Calu3 (cell line): ENCODE measurements at regions not wholly inside any gene's neighbourhood (a gene's known extent, or its start where the extent isn't known, plus 50 kb on each side); places are given as distances from the start of the nearest gene placed in this dataset.
"Not testable (repeated sequence)": the region's sequence is repeated elsewhere in the genome, so short reads cannot be mapped to it uniquely, and the experiment has no call there.

Experiments used
- BruUV-seq: library from RNA; stranded (reverse); fragments of 400-500 nt; replicated peaks from 2 replicates; lab custom pipeline; 2021; lab: Mats Ljungman, UMichigan
- CTCF ChIA-PET: fragments of 300-600 bp; sonication (Branson Sonifier 250); formaldehyde crosslinking; loops from one replicate; lab custom pipeline; 2022; ENCODE audit warnings: antibody characterized with exemption; lab: Charles Lee
- DNase-seq: peaks from one replicate; pipeline ENCODE4 v3.0.0; 2022
- H3K27ac Mint-ChIP-seq: one replicate; pipeline ENCODE4 v1.8.0; 2022; ENCODE audit warnings: mixed read lengths; ENCODE audit not compliant: unreplicated experiment
- H3K27me3 Mint-ChIP-seq: one replicate; pipeline ENCODE4 v1.8.0; 2022; ENCODE audit warnings: mixed read lengths; ENCODE audit not compliant: unreplicated experiment
- H3K36me3 Mint-ChIP-seq: one replicate; pipeline ENCODE4 v1.8.0; 2022; ENCODE audit warnings: mild to moderate bottlenecking, moderate library complexity, mixed read lengths; ENCODE audit not compliant: insufficient read depth, unreplicated experiment
- H3K4me1 Mint-ChIP-seq: one replicate; pipeline ENCODE4 v1.8.0; 2022; ENCODE audit warnings: mild to moderate bottlenecking, low read depth, mixed read lengths; ENCODE audit not compliant: unreplicated experiment
- H3K4me3 Mint-ChIP-seq: one replicate; pipeline ENCODE4 v1.8.0; 2022; ENCODE audit warnings: mild to moderate bottlenecking, low read depth, moderate library complexity, mixed read lengths; ENCODE audit not compliant: unreplicated experiment
- H3K9me3 Mint-ChIP-seq: one replicate; pipeline ENCODE4 v1.8.0; 2022; ENCODE audit warnings: low read depth, mixed read lengths; ENCODE audit not compliant: unreplicated experiment
- intact Hi-C: fragments of 100-400 bp; cut with micrococcal nuclease; formaldehyde crosslinking; loops from one replicate; pipeline ENCODE4 v1.10.0; 2022; ENCODE audit not compliant: unreplicated experiment
- TF ChIP-seq, protein P1 (sequence below): fragments of 200-600 bp; IDR thresholded peaks from one replicate; pipeline ENCODE4 v1.8.0; 2022; ENCODE audit warnings: antibody characterized with exemption; ENCODE audit not compliant: unreplicated experiment

DNA sequence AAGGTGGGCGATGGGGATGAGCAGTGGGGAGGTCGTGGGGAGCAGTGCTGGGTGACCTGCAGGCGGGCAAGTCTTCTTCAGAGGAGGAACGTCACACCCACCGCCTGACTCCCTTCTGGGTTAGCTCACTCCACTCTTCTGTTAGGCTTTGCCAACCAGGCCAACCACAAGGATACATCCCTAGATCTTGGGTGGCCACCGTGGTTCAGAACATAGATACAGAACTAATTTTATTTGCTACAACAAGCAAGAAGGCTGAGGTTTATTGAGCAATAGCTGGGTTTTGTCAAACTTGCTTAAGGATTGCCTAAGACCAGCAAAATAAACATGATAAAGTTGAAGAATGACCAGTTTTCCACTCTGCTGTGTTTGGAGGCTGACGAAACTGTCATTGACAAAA lies 109.4 kb downstream of the DACT1 start:
- peaks cover 14% of the 10 kb centered on the region for H3K27me3 Mint-ChIP-seq
- no peak overlapping the region for H3K27ac Mint-ChIP-seq
- intact Hi-C loops, result loop anchor here (5.0 to 10.0 kb wide), 3 partner anchors 50 to 278 kb away; no protein-coding TSS in a partner anchor
- CTCF ChIA-PET, result interaction anchor here (0.7 kb wide), 1 partner anchor 206 kb away, joined by 3 read pairs; no protein-coding TSS in a partner anchor
- H3K4me3 Mint-ChIP-seq, result no peak overlapping the region
- no TSS peak for BruUV-seq
- no peaks in the 10 kb centered on the region for H3K9me3 Mint-ChIP-seq
- H3K4me1 Mint-ChIP-seq, result peaks cover 43% of the 10 kb centered on the region
- H3K36me3 Mint-ChIP-seq, result no peaks in the 10 kb centered on the region
- TF ChIP-seq, protein P1, sequence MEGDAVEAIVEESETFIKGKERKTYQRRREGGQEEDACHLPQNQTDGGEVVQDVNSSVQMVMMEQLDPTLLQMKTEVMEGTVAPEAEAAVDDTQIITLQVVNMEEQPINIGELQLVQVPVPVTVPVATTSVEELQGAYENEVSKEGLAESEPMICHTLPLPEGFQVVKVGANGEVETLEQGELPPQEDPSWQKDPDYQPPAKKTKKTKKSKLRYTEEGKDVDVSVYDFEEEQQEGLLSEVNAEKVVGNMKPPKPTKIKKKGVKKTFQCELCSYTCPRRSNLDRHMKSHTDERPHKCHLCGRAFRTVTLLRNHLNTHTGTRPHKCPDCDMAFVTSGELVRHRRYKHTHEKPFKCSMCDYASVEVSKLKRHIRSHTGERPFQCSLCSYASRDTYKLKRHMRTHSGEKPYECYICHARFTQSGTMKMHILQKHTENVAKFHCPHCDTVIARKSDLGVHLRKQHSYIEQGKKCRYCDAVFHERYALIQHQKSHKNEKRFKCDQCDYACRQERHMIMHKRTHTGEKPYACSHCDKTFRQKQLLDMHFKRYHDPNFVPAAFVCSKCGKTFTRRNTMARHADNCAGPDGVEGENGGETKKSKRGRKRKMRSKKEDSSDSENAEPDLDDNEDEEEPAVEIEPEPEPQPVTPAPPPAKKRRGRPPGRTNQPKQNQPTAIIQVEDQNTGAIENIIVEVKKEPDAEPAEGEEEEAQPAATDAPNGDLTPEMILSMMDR, result no peak
- DNase-seq, result no peak

DNA sequence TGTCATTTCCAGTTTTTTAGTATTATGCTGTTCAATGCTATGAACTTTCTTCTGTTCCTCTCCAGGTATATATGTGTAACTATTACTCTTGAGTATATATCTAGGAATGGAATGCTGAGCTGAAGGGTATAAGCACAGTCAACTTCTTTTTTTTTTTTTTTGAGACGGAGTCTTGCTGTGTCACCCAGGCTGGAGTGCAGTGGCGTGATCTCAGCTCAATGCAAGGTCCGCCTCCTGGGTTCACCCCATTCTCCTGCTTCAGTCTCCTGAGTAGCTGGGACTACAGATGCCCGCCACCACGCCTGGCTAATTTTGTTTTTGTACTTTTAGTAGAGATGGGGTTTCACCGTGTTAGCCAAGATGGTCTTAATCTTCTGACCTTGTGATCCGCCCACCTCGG lies 110.5 kb downstream of the DACT1 start:
- BruUV-seq, H3K36me3 Mint-ChIP-seq, H3K4me3 Mint-ChIP-seq, DNase-seq, H3K9me3 Mint-ChIP-seq, H3K27ac Mint-ChIP-seq: not testable (repeated sequence)
- intact Hi-C loops, result loop anchor here (5.0 to 10.0 kb wide), 3 partner anchors 49 to 277 kb away; no protein-coding TSS in a partner anchor
- peaks cover 14% of the 10 kb centered on the region for H3K27me3 Mint-ChIP-seq
- CTCF ChIA-PET, result interaction anchor here (0.6 kb wide), 1 partner anchor 61 kb away, joined by 5 read pairs; no protein-coding TSS in a partner anchor
- peaks cover 49% of the 10 kb centered on the region for H3K4me1 Mint-ChIP-seq

DNA sequence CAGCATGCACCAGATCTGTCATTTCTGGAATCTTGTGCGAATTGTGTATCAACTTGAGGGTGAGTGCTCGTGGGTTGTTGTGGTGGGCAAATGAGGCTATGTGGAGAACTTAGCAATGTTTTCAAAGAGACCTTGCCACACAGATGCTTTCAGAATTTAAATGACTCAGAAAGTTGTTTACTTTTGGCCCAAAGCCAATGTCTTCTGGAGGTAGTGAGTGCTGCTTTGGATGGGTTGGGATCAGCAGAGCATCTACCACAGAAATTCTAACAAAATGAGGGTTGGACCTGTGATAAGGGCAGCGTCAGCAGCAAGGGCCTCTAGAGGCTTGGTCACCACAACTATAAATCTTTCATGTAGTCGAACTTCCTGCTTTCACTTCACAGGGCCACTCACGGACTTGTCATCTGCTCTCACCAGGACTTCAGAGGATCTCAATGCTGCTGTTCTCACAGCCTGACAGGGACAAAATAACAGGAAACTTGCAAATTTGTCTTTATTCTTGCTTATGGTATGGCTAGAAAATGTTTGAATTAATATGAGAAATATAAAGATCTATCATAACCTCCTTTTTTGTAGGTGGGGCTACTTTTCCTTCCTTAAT lies 111.4 kb downstream of the DACT1 start:
- BruUV-seq, result no TSS peak
- intact Hi-C loops, result loop anchor here (5.0 to 10.0 kb wide), 3 partner anchors 48 to 276 kb away; no protein-coding TSS in a partner anchor

DNA sequence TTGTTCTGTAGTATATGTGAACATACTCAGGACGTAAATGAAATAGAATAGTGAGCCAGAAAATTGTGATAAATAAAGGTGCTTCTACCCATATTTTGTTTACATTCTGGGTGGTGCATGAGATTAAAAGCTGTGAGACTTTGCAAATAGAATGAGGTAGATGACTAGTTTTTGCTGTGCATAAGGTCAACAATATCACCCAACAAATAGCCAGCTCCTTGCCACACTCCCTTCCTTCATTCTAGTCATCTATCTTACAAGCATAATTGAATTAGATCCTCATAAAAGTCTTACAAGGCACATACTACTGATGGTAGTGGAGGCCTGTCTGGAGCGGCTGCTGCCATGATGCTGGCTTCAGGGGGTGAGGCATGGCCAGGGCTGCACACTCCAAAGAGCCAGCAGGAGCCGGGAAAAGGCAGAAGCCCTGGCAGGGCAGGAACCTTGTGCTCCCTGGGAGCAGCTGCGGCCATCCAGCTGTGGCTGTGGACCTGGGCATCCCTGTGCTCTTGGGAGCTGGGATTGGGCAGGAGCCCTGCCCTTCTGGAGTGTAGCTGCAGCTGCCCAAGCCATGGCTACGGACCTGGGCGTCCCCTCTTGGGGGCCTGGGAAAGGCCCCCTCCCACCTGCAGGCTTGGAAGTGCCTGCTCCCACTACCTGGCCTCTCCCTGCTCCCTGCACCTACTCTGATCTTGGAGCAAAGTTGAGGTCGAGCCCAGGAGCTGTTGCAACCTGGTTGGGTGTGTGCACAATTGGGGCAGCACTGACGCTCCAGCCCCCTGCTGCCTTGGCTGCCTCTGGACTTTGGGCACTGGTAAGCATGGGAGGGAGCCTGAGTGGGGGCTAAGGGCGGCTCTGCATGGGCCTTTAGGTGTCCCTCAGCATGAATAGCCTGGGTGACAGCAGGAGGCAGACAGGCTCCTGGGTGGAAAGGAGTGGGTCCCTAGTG lies 112.8 kb downstream of the DACT1 start:
- TF ChIP-seq, protein P1, result no peak
- Mint-ChIP-seq H3K36me3 (no peaks in the 10 kb centered on the region), H3K4me1 (peaks cover 49% of the 10 kb centered on the region), H3K4me3 (no peak overlapping the region), H3K9me3 (no peaks in the 10 kb centered on the region), H3K27me3 (peaks cover under 1% of the 10 kb centered on the region), H3K27ac (no peak overlapping the region)
- intact Hi-C loops, result no loop called here
- BruUV-seq, result no TSS peak
- DNase-seq, result no peak
- CTCF ChIA-PET, result no interaction called here

More for the DNA sequence above, 111.4 kb downstream of the DACT1 start:
- H3K27me3 Mint-ChIP-seq, result peaks cover 14% of the 10 kb centered on the region
- CTCF ChIA-PET, result no interaction called here
- peak; percentile 25 for DNase-seq
- H3K9me3 Mint-ChIP-seq, result no peaks in the 10 kb centered on the region
- no peak overlapping the region for H3K4me3 Mint-ChIP-seq
- TF ChIP-seq, protein P1, result no peak
- H3K27ac Mint-ChIP-seq, result no peak overlapping the region
- peaks cover 54% of the 10 kb centered on the region for H3K4me1 Mint-ChIP-seq
- H3K36me3 Mint-ChIP-seq, result no peaks in the 10 kb centered on the region
